WTC11 (cell line): ENCODE measurements at regions not wholly inside any gene's neighbourhood (a gene's known extent, or its start where the extent isn't known, plus 50 kb on each side); places are given as distances from the start of the nearest gene placed in this dataset.

ENCODE experiments used
- ATF1 ChIP-seq: sonication (generic); formaldehyde crosslinking; IDR thresholded peaks from 2 replicates; pipeline ENCODE4 v1.8.1; 2023; ENCODE audit warnings: mild to moderate bottlenecking, moderate library complexity, missing genetic modification reagents
- ATF6 ChIP-seq: sonication (generic); formaldehyde crosslinking; IDR thresholded peaks from 2 replicates; pipeline ENCODE4 v1.8.1; 2023; ENCODE audit warnings: mild to moderate bottlenecking, missing genetic modification reagents
- CTCF ChIP-seq: fragments of 200-600 bp; IDR thresholded peaks from 2 replicates; pipeline ENCODE4 v1.8.0; 2022; ENCODE audit warnings: antibody characterized with exemption
- MAX ChIP-seq: sonication (generic); formaldehyde crosslinking; IDR thresholded peaks from 2 replicates; pipeline ENCODE4 v1.8.0; 2022; ENCODE audit warnings: mild to moderate bottlenecking, missing genetic modification reagents
- MXD4 ChIP-seq: fragments of 250-450 bp; sonication (Bioruptor Pico); IDR thresholded peaks from 2 replicates; pipeline ENCODE4 v1.8.0; 2021; ENCODE audit warnings: mild to moderate bottlenecking, moderate library complexity, borderline replicate concordance
- ZNF512 ChIP-seq: sonication (generic); formaldehyde crosslinking; IDR thresholded peaks from 2 replicates; pipeline ENCODE4 v1.8.1; 2022; ENCODE audit warnings: missing genetic modification reagents, borderline replicate concordance

GRCh38 chr11:120040151-120040840 is 97.6 kb downstream of the TRIM29 start:
- TF ChIP-seq ATF6 (no peak), MXD4 (CRISPR knock-in tag) (no peak), MAX (CRISPR knock-in tag) (no peak), CTCF (no peak), ZNF512 (CRISPR knock-in tag) (no peak), ATF1 (CRISPR knock-in tag) (no peak)
